BE2C (cell line): ENCODE measurements at regions not wholly inside any gene's neighbourhood (a gene's known extent, or its start where the extent isn't known, plus 50 kb on each side); places are given as distances from the start of the nearest gene placed in this dataset.
A peak's percentile ranks its signal among the peaks of the same experiment; 100 is the strongest.

Experiments
- DNase-seq: peaks from one replicate; pipeline ENCODE4 v3.0.0-alpha.2; 2020
- H3K27me3 ChIP-seq: fragments of 250-450 bp; sonication (Bioruptor Pico); 2 replicates; pipeline ENCODE4 v1.5.1; 2020; ENCODE audit warnings: mild to moderate bottlenecking
- H3K36me3 ChIP-seq: fragments of 250-450 bp; sonication (Bioruptor Pico); 2 replicates; pipeline ENCODE4 v1.5.1; 2020; ENCODE audit warnings: mild to moderate bottlenecking
- H3K4me1 ChIP-seq: fragments of 250-450 bp; sonication (Bioruptor Pico); 2 replicates; pipeline ENCODE4 v1.5.1; 2020
- H3K4me3 ChIP-seq: 2 replicates; pipeline ENCODE4 v1.5.1; 2011; ENCODE audit warnings: low read depth, low read length
- H3K9me3 ChIP-seq: fragments of 250-450 bp; sonication (Bioruptor Pico); 2 replicates; pipeline ENCODE4 v1.5.1; 2020
- CTCF ChIP-seq: IDR thresholded peaks from 2 replicates; pipeline ENCODE4 v1.5.1; 2012; ENCODE audit warnings: mild to moderate bottlenecking, low read depth, low read length

- Histone ChIP-seq H3K4me3 (no peak overlapping the region), H3K27me3 (no peaks in the 10 kb centered on the region), H3K9me3 (no peaks in the 10 kb centered on the region), H3K4me1 (peaks cover 19% of the 10 kb centered on the region), H3K36me3 (no peaks in the 10 kb centered on the region)
- no peak for DNase-seq
- TF ChIP-seq CTCF, result no peak
Measured at GRCh38 chr5:68744206-68744605, 349.6 kb upstream of the SLC30A5 start.

GRCh38 chr5:68745448-68745847 lies 348.4 kb upstream of the SLC30A5 start:
- Histone ChIP-seq H3K36me3 (no peaks in the 10 kb centered on the region), H3K9me3 (no peaks in the 10 kb centered on the region), H3K4me3 (no peak overlapping the region), H3K4me1 (peaks cover 15% of the 10 kb centered on the region), H3K27me3 (no peaks in the 10 kb centered on the region)
- TF ChIP-seq CTCF, result peak; percentile 57
- peak; percentile 20 for DNase-seq

DNA sequence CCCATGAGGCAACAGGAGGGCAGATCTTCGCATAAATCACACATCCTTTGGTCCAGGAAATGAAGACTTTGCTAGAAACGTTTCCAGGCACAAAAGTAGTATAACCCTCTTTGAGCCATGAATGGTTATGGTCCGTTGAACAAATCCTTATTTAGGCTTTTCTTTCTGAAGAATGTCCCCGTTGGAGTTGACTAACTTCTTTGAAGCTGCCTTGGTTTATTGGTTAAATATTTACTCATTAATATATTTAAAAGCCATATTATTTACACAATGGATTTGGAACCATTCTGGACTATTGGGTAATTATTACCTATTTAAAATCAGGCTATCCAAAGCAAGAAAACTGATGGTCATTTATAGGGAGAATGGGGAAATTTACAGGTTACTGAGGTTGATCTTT lies 347.6 kb upstream of the SLC30A5 start:
- Histone ChIP-seq H3K4me3 (no peak overlapping the region), H3K9me3 (no peaks in the 10 kb centered on the region), H3K4me1 (peaks cover 15% of the 10 kb centered on the region), H3K36me3 (no peaks in the 10 kb centered on the region), H3K27me3 (no peaks in the 10 kb centered on the region)
- TF ChIP-seq CTCF, result no peak
- DNase-seq, result no peak

- Histone ChIP-seq H3K27me3 (no peaks in the 10 kb centered on the region), H3K36me3 (no peaks in the 10 kb centered on the region), H3K4me1 (peaks cover 15% of the 10 kb centered on the region), H3K9me3 (no peaks in the 10 kb centered on the region), H3K4me3 (no peak overlapping the region)
- DNase-seq, result no peak
- TF ChIP-seq CTCF, result no peak
Measured at GRCh38 chr5:68746643-68747420, 347.0 kb upstream of the SLC30A5 start.

DNA sequence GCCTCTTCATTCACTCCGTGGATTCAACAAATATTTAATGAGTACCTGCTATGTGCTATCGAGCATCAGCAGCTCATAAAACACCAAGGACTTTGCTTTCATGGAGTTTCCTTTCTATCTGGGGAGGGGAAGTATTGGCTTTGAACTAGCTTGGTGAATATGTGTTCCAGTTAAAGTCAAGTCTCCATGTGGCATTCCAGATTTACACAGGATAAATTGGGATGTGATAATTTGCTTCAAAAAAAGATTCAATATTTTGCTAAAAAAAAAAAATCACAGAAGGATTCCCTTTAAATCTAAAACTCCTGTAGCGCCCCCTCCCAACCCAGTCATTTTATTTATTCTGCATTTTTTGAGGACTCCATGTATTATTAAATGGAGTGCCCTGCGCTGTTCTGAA lies 346.3 kb upstream of the SLC30A5 start:
- H3K9me3 ChIP-seq, result no peaks in the 10 kb centered on the region
- no peak overlapping the region for H3K4me3 ChIP-seq
- no peaks in the 10 kb centered on the region for H3K36me3 ChIP-seq
- no peak for TF ChIP-seq CTCF
- no peaks in the 10 kb centered on the region for H3K27me3 ChIP-seq
- H3K4me1 ChIP-seq, result peaks cover 15% of the 10 kb centered on the region
- no peak for DNase-seq

- Histone ChIP-seq H3K36me3 (no peaks in the 10 kb centered on the region), H3K4me1 (peaks cover 15% of the 10 kb centered on the region), H3K9me3 (no peaks in the 10 kb centered on the region), H3K27me3 (no peaks in the 10 kb centered on the region), H3K4me3 (no peak overlapping the region)
- TF ChIP-seq CTCF, result no peak
- DNase-seq, result no peak
Measured at GRCh38 chr5:68748101-68748500, 345.7 kb upstream of the SLC30A5 start.
